ENCODE measurements at regions not wholly inside any gene's neighbourhood (a gene's known extent, or its start where the extent isn't known, plus 50 kb on each side); places are given as distances from the start of the nearest gene placed in this dataset.
"Not testable (repeated sequence)": the region's sequence is repeated elsewhere in the genome, so short reads cannot be mapped to it uniquely, and the experiment has no call there.

DNA sequence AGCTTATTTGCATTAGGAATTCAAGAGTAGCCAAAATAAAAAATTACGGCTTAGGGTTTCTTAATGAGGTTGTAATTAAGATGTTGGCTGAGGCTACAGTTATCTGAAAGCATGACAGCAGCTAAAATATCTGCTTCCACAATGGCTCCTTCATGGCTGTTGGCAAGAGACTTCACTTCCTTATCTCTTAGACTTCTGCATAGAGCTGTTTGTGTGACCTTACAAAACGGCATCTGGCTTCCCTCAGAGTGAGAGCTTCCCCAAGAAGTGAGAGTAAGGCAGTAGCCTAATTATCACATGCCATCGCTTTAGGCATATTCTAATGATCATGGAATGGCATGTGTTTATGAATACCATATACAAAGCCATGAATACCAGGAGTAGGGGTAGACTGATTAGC, 57.6 kb downstream of the CCDC59 start:
- no peak for DNase-seq (ENCODE audit: low read depth in 3 of 3, low spot score in 1 of 3)

DNA sequence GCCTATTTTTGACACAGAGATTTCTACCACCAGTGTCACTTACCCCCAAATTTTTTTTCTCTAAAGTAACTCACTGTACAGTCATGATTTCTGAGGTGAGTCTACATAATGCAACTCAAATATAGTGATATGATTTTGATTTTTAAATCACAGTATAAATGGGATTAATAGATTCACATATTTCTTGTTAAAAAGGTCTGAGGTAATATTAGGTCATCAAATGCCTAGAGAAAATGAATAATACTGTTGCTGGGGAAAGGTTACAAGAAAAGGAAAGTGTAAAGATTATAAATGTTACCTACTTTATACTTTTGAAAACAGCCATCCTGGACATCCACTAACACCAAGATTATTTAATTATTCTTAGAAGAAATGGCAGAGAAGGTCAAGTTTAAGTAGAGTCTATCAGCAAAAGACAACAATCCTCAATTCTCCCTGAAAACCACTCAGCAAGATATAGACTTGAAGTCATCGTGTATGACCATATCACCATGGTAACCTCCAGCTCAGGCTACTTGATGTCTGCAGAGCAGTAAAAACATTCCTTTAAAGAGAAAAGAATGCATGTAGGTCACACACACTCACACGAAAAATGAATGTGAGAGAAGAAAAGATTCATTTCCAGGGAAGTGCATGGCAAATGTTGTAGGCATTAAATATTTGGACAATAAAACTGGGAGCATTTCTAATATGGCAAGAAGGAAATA, 58.7 kb downstream of the CCDC59 start:
- no peak for DNase-seq (ENCODE audit: low read depth in 3 of 3, low spot score in 1 of 3)

DNA sequence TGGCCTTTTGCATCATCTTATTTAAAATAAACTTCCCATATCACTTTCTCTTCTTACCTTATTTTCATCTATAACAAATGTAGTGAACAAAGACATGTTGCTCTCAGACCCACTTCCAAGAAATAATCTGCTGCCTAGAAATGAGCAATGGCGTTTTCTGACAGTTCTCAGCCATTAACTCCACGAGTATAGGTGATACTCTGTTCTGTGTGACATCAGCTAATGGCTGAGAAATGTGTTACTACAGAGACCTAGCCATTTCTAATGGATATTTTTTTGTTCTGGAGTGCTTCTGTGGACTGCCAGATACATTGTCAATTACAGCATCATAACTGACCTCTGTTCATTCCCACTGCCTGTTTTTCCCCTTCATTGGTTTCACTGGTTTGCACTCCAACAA, 67.8 kb downstream of the CCDC59 start:
- DNase-seq (ENCODE audit: low read depth in 3 of 3, low spot score in 1 of 3): no peak

DNA sequence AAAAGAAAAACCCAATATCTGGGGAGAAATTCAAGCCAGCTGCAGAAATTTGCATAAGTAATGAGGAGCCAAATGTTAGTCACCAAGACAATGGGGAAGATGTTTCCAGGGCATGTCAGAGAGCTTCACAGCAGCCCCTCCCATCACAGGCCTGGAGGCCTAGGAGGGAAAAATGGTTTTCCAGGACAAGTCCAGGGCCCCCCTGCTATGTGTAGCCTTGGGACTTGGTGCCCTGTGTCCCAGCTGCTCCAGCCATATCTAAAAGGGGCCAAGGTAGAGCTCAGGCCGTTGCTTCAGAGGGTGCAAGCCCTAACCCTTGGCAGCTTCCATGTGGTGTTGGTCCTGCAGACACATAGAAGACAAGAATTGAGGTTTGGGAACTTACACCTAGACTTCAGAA, 76.9 kb downstream of the CCDC59 start:
- not testable (repeated sequence) for DNase-seq (ENCODE audit: low read depth in 3 of 3, low spot score in 1 of 3)

DNA sequence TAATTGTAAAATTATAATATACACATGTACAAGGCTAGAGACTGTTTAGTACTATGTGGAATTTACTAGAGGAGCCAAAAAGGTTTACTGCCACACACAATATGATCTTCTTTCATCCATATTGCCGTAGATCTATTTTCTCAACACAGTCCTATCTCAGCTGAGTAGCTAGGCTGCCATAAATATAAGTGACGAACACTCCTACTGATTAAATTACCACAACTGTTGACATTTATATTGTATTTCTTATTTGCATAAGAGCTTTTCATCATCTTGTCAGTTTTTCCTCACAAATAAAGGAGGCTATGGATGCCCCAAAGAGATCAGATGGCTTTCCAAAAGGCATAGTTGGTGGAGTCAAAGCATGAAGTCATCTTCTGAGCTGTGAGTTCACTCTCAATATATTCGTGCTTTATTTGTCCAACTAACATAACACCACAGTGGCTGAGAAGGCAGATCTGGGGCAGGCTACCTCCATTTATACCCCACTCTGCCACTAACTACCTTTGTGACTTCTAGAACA, 78.6 kb downstream of the CCDC59 start:
- no peak for DNase-seq (ENCODE audit: low read depth in 3 of 3, low spot score in 1 of 3)

DNA sequence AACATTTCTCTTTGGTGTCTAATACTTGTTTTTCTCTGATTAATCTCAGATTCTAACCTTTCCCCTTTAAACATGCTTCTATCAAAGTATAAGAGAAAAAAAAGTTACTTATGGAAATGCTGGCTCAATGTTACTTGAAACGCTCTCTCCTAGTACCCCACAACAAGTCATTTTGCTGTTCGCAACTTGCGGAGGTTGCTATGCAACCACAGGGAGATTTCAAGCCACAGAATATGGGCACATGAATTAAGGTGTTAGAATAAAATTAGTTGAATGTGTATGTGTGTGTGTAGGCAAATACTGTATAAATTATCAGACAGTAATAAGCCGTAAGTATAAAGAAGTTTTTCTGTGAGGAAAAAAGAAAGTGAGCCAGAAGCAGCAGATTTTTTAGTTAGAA, 80.6 kb downstream of the CCDC59 start:
- DNase-seq (ENCODE audit: low read depth in 3 of 3, low spot score in 1 of 3): no peak

DNA sequence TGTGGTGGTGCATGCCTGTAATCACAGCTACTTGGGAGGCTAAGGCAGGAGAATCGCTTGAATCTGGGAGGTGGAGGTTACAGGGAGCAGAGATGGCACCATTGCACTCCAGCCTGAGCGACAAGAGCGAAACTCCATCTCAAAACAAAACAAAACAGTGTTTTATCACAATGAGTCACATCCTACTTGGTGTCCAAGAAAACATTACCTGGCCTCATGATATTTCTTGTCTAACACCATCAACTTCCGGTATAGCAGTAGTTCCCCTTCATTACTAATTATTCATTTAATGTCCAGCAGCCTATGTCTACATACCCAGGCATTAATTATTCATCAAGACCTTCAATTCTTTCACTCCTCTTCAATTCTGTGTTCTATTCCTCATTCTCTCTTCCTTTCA, 115.5 kb downstream of the CCDC59 start:
- DNase-seq (ENCODE audit: low read depth in 3 of 3, low spot score in 1 of 3): no peak

DNA sequence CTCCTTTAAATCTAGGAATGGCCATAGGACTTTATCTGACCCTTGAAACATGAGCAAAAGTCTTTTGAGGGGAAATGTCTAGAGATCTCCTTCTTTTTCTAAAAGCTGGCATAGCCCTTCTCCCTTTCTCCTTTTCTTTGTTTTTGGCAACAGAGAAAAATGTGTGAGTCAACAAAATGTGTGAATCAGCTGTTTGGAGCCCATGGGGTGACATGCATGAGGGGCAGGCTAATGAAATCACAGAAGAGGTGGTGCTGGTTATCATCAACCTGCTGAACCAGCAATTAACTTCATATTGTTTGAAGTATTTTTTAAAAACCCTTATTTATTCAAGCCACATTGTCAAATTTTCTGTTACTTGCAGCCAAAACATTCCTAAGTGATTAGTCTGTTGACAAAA, 132.3 kb downstream of the CCDC59 start:
- no peak for DNase-seq (ENCODE audit: low read depth in 3 of 3, low spot score in 1 of 3)

DNA sequence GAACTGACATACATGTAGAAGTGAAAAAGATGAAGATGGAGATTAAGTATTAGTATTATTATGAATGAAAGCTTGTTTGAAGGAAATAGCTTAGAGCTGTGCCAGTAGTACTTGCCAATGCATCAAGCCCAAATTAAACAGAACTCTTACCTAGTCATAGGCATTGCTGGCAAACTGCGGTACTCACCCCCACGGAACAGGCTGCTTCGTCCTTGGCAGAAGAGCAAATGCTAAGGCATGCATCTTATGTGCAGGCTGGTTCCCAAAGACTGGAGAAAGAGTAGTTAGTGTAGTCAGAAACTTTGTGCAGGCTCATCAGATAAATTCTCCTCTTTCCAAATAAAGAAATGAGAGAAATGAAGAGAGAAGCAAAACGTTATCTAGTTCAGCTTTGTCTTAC, 134.8 kb downstream of the CCDC59 start:
- DNase-seq (ENCODE audit: low read depth in 3 of 3, low spot score in 1 of 3): no peak

DNA sequence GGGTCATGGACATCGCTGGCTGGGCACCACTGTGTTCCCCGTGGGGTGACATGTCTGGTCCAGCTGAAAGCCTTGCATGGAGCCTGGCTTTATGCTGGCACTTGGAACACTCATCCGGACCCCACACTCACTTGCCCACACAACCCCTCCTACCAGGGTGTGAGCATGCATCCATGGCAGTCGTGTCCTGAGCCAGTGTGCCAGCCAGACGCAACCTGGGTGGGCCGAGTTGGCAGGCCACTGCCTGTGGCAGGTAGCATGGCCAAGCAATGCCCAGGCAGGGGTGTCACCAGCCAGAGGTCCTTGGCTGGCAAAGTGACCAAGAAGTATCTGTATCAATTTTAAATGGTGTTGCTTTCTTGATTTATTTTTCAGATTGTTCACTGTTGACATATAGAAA, 141.7 kb downstream of the CCDC59 start:
- no peak for DNase-seq (ENCODE audit: low read depth in 3 of 3, low spot score in 1 of 3)

DNA sequence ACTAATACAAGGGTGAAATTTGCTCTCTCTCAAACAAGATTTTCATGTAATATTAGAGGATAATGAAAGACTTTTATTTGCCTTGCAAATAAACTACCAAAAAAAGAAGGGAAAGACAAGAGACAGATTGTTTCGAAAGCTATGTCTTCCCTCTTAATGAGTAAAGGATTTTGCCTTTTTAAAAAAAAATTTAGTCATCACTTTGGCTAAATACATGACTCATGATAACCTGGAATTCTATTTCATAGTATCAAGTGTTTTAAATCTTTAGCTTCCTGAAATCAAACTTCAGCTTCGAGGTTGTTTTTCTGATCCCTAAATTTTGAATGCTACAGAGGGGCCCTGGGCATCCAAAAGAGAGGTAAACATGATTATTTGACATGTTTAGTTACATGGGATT, 144.4 kb downstream of the CCDC59 start:
- no peak for DNase-seq (ENCODE audit: low read depth in 3 of 3, low spot score in 1 of 3)

DNA sequence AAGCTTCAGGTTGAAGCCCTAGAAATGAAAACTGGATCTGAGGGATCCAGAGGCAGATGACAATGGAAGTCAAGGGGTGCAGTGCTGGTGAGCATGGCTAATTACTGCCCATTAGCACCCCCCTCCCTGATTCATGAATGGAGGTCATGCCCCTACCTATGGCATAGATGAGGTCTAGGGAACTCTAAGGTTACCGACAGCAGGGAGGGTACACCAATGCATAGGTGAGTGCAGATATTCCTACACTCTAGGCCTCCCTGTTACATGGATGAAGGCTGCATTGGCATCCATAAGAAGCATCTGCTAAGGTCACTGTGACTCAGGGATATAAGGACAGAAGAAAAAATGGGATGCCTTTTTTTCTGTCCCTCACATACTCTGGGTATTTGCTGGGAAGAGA, 147.3 kb downstream of the CCDC59 start:
- DNase-seq (ENCODE audit: low read depth in 3 of 3, low spot score in 1 of 3): no peak

DNA sequence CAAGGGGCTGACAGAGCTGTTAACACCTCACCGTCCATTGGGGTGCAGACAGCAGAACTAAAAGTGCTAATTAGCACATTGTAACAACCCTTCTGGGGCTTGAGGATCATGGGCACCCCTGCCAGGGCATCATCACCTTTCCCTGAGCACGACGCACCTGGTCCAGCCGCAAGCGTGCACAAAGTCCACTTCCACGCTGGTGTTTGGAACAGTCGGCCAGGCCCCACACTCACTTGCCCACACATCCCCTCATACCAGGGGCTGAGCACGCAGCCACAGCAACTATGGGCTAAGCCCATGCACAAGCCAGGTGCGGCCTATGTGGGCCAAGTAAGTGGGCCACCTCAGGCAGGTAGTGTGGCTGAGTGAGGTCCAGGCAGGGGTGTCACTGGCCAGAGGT, 148.7 kb downstream of the CCDC59 start:
- DNase-seq (ENCODE audit: low read depth in 3 of 3, low spot score in 1 of 3): no peak

DNA sequence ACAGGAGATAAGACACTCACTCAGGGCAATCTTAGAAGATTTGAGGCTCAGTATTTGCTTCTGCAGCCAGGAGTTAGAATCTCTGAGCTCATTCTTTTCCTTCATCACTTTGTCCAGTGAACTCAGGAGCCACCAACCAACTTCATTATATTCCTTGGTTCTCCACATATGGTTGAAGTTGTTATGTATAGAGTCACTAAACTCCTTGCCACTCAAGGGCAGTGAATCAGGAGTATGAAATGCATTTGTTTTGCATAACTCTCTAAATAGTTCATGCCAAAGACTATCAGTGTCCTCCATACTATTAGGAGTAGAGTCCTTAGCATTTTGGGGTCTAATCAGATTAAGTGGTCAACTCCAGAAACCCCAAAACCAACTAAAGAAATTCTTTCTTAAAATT, 150.6 kb downstream of the CCDC59 start:
- no peak for DNase-seq (ENCODE audit: low read depth in 3 of 3, low spot score in 1 of 3)

DNA sequence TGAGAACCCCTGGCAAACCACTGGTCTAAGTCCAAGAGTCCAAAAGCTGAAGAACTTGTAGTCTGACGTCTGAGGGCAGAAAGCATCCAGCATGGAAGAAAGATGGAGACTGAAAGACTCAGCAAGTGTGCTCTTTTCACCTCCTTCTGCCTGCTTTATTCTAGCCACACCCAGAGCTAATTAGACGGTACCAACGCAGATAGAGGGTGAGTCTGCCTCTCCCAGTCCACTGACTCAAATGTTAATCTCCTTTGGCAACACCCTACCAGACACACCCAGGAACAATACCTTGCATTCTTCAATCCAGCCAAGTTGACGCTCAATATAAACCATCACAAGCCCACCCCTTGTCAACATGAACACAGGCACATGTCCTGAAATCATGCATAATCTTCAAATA, 155.1 kb downstream of the CCDC59 start:
- DNase-seq (ENCODE audit: low read depth in 3 of 3, low spot score in 1 of 3): no peak

DNA sequence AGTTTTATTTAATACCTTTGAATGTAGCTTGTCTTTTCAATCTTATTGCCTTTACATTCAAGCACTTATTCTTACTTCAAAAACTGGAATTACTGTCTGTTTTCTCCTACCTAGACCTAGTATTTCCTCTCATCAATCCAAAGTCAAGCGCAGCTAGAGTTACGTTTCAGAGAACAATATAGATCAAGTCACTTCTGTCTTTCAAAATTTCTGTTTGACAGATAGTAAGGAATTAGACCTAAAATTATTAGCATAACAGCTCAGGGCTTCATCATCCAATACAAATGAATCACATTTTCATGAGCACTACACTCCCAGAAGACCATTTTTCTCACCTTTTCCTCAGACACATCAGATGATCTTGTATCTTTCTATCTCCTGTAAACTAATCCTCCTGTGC, 170.6 kb downstream of the CCDC59 start:
- DNase-seq (ENCODE audit: low read depth in 3 of 3, low spot score in 1 of 3): no peak

DNA sequence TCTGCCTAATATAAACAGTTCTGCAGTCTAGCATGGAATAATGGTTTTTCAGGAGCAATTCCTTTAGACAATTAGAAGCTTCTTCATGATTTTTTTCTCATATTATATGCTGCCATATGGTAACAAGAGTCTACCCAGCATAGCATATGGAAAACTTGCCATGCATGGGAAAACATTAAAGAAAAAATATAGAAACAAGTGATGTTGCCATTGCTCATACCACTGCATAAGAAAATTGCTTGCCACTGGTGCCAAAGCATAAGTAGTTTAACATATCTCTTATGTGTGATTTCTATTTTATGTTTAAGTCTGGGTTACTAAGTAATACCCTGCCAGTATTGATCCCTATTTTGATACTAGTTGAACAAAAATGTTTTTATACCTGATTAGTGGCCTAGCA, 171.2 kb downstream of the CCDC59 start:
- no peak for DNase-seq (ENCODE audit: low read depth in 3 of 3, low spot score in 1 of 3)

DNA sequence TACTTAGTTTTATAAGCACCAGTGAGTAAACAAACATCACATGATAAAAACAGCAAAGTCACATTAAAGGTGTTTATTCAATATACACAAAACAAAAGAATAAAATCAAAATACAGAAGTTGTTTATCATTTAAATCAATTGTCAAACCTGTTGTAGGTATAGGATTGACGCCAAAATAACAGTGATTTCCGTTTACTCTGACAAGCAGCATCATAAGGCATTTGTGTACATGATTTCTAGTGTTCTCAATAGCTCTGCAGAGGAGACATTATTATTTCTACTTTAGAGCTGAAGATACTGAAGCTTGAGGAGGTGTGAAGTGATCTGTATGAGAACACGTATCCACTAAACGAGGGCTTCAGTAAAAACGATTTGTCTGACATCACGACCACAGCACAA, 171.9 kb downstream of the CCDC59 start:
- DNase-seq (ENCODE audit: low read depth in 3 of 3, low spot score in 1 of 3): no peak

DNA sequence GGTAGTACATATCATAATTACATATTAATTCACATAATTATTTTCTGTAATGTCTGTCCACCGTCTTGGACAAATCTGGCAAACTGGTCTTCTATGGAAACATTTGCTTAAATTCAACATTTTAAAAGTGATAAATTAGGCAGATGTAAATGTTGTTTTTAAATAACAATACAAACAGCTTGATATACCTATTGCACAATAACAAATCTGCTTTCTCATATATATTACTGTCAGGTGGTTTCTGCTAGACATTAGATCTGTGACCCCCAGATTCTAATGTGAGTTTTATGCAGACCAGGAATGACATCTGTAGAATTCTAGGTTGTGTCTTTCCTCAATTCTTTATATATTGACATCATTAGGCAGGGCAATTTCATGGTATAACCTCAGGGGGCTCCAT, 173.3 kb downstream of the CCDC59 start:
- DNase-seq (ENCODE audit: low read depth in 3 of 3, low spot score in 1 of 3): no peak

DNA sequence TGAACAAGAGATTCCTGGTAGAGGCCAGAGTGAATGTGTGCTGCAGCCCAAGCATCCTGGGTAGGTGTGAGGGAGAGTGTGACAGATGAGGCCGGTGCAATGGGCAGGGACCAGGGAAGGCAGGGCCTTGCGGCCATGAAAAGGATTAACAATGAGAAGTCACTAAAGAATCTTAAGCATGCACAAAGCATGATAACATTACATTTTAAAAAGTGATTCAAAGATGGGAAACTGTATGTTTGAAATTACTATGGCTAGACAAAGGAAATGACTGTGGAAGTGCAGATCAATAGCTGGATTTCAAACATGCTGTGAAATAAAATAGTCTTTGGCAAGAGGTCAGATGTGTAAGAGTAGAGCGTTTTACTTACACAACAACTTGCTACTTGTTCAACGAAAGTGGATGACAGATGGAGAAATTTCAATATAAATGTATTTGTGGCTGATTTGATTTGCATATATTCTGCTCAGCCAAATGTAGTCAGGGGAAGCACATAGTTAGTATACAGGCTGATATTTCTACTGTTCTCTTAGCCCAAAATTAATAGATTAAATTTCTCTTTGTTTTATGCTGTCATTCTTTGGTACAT, 175.5 kb downstream of the CCDC59 start:
- no peak for DNase-seq (ENCODE audit: low read depth in 3 of 3, low spot score in 1 of 3)

DNA sequence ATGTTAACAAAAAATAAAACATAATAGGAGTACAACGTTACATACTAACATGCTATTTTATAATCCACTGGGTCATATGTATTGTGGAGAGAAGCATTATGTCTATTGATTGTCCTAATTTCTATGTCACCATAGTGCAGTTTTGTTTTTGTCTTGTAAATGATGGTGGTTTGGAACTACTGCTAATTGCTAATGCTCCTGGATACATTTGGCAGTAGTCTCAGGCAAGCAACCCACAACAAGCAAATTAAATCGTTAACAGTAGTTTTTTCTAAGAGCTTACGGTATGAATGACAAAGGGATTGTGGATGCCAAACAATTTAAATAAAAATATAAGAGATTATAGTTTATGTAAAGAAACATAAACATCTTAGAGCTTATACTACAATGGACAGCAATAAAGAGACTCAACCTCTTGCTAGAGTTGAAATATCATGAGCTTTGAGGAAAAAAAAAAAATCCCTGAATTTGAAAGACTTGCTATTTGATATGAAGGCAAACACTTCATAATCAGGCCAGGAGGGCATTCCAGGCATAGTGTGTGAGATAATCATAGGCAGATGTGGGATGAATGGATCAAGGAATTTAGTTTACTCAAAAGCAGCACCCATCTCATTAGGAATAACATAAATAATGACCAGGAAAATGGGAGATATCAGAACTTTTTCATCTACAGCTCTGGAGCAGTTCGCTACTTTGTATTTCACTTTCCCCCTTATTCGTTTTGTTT, 181.3 kb downstream of the CCDC59 start:
- DNase-seq (ENCODE audit: low read depth in 3 of 3, low spot score in 1 of 3): no peak

DNA sequence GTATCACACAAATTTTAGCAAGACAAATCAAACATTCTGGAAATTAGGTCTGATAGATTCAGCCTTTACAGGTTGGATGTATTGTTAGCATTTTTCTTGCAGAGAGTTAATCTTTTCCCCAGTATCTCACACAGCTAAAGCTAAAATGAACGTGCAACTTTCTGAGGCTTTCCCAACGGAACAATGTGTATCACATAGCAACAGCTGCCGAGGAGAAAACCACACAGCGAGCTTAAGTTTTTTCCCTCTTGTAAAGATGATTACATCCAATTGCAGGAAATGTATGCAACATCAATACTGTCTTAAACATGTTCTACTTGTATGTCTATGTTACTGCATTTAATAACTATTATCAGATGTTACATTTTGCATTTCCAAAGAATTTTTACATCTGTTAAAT, 182.2 kb downstream of the CCDC59 start:
- DNase-seq (ENCODE audit: low read depth in 3 of 3, low spot score in 1 of 3): no peak

All from stimulated activated CD4-positive, alpha-beta T cell treated with anti-CD3 and anti-CD28 coated beads, TNF-alpha, amount 100 ng/mL, for 1 hour (primary cell).